Fibroblast of pulmonary artery (primary cell): ENCODE measurements at regions not wholly inside any gene's neighbourhood (a gene's known extent, or its start where the extent isn't known, plus 50 kb on each side); places are given as distances from the start of the nearest gene placed in this dataset.

Source experiments
- DNase-seq: peaks from one replicate; pipeline ENCODE4 v3.0.0-alpha.2; 2010; ENCODE audit warnings: low read depth
- H3K4me3 ChIP-seq: replicated peaks from 2 replicates; pipeline ENCODE4 v1.5.1; 2011; ENCODE audit warnings: low read depth, mild to moderate bottlenecking, control low read depth, low read length, moderate library complexity
- TF ChIP-seq, protein P1 (sequence below): IDR thresholded peaks from 2 replicates; pipeline ENCODE4 v1.5.1; 2011; ENCODE audit warnings: mild to moderate bottlenecking, control low read depth, low read length, inconsistent platforms; ENCODE audit errors: missing control alignments

DNA sequence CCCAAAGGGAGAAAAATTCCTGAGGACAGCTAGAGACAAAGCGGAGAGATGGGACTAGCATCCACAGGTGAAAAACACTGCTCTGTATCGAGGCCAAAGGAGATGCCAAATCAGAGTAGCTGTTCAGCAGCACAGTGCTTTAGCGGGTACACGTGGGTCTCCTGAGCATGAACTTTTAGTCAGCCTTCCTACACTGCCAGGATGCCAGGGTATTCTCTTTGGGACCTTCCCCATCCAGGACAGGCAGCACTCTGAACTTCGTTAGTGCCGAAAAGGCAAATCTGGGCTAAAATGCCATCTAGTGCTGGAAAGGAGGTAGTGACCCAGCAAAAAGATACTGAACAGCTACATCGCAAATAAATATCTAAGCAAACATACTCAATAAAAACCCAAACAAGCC is 64.9 kb downstream of the C6orf58 start:
- H3K4me3 ChIP-seq, result no peak overlapping the region
- TF ChIP-seq, protein P1, sequence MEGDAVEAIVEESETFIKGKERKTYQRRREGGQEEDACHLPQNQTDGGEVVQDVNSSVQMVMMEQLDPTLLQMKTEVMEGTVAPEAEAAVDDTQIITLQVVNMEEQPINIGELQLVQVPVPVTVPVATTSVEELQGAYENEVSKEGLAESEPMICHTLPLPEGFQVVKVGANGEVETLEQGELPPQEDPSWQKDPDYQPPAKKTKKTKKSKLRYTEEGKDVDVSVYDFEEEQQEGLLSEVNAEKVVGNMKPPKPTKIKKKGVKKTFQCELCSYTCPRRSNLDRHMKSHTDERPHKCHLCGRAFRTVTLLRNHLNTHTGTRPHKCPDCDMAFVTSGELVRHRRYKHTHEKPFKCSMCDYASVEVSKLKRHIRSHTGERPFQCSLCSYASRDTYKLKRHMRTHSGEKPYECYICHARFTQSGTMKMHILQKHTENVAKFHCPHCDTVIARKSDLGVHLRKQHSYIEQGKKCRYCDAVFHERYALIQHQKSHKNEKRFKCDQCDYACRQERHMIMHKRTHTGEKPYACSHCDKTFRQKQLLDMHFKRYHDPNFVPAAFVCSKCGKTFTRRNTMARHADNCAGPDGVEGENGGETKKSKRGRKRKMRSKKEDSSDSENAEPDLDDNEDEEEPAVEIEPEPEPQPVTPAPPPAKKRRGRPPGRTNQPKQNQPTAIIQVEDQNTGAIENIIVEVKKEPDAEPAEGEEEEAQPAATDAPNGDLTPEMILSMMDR, result peak; percentile 81
- DNase-seq, result peak; percentile 59
